GM12878 (cell line): ENCODE measurements at regions not wholly inside any gene's neighbourhood (a gene's known extent, or its start where the extent isn't known, plus 50 kb on each side); places are given as distances from the start of the nearest gene placed in this dataset.

Experiments
- ATAC-seq: fragments of 200-7000 bp; cut with Tn5 transposase; 3 replicates; pipeline ENCODE4 v1.9.1; 2020; ENCODE audit warnings: mild to moderate bottlenecking, moderate library complexity
- BruUV-seq: library from RNA; stranded (reverse); fragments of 400-500 nt; replicated peaks from 2 replicates; lab custom pipeline; 2021; lab: Mats Ljungman, UMichigan
- CTCF ChIA-PET: fragments of 300-600 bp; sonication (Branson Sonifier 250); formaldehyde crosslinking; extraction: SDS; loops from one replicate; lab custom pipeline; 2021; ENCODE audit warnings: inconsistent platforms; lab: Yijun Ruan, JAX
- POLR2A ChIA-PET: fragments of 350-600 bp; formaldehyde crosslinking; extraction: SDS; loops from one replicate; lab custom pipeline; 2021; ENCODE audit warnings: inconsistent platforms; lab: Charles Lee
- RAD21 ChIA-PET: fragments of 300-600 bp; sonication (Branson Sonifier 250); formaldehyde crosslinking; loops from one replicate; lab custom pipeline; 2023; ENCODE audit warnings: antibody characterized with exemption; ENCODE audit not compliant: unreplicated experiment; lab: Charles Lee
- SMC1A ChIA-PET: fragments of 300-600 bp; sonication (Branson Sonifier 250); formaldehyde crosslinking; loops from one replicate; lab custom pipeline; 2023; ENCODE audit not compliant: unreplicated experiment, uncharacterized antibody; lab: Charles Lee
- DNase-seq: peaks from one replicate; pipeline ENCODE4 v3.0.0-alpha.2; 2011; ENCODE audit warnings: low read depth, low spot score
- FAIRE-seq: peaks from 3 replicates; lab custom pipeline; 2011; peaks lifted over from hg19 to GRCh38; lab: Jason Lieb, UNC
- H2AFZ ChIP-seq: 2 replicates; pipeline ENCODE4 v1.6.0; 2011; ENCODE audit warnings: low read depth, low read length, control low read depth; ENCODE audit not compliant: control insufficient read depth
- H3K27ac ChIP-seq: 2 replicates; pipeline ENCODE4 v1.5.1; 2011; ENCODE audit warnings: control low read depth; ENCODE audit not compliant: control insufficient read depth, insufficient read depth
- H3K27me3 ChIP-seq, 2 experiments: replicated peaks in 1 of 2; 2 replicates each; pipeline versions ENCODE4 v1.6.0 to v1.6.1; 2011; ENCODE audit warnings: low read length in 1 of 2; ENCODE audit not compliant: control insufficient read depth in 2 of 2, insufficient read depth in 2 of 2
- H3K36me3 ChIP-seq, 2 experiments: 2 replicates each; pipeline ENCODE4 v1.5.1; 2011; ENCODE audit warnings: low read length in 1 of 2; ENCODE audit not compliant: control insufficient read depth in 2 of 2, insufficient read depth in 2 of 2
- H3K4me1 ChIP-seq: 2 replicates; pipeline ENCODE4 v1.6.1; 2011; ENCODE audit warnings: mild to moderate bottlenecking, low read length, moderate library complexity, mixed read lengths; ENCODE audit not compliant: control insufficient read depth, insufficient read depth
- H3K4me2 ChIP-seq: 2 replicates; pipeline ENCODE4 v1.6.0; 2011; ENCODE audit warnings: control low read depth; ENCODE audit not compliant: control insufficient read depth, insufficient read depth
- H3K4me3 ChIP-seq: fragments of 200-600 bp; sonication (generic); 2 replicates; pipeline ENCODE4 v1.5.1; 2016
- H3K79me2 ChIP-seq: 2 replicates; pipeline ENCODE4 v1.6.0; 2011; ENCODE audit warnings: low read length; ENCODE audit not compliant: control insufficient read depth, insufficient read depth
- H3K9ac ChIP-seq: 2 replicates; pipeline ENCODE4 v1.8.0; 2011; ENCODE audit warnings: low read length, control low read depth, mixed read lengths; ENCODE audit not compliant: control insufficient read depth, insufficient read depth
- H3K9me3 ChIP-seq: replicated peaks from 3 replicates; pipeline ENCODE4 v1.5.1; 2011; ENCODE audit warnings: mild to moderate bottlenecking, low read length; ENCODE audit not compliant: control insufficient read depth, insufficient read depth
- H4K20me1 ChIP-seq: 2 replicates; pipeline ENCODE4 v1.6.0; 2011; ENCODE audit not compliant: control insufficient read depth, insufficient read depth
- BCLAF1 ChIP-seq: fragments of 450-650 bp; IDR thresholded peaks from 2 replicates; pipeline ENCODE4 v1.6.1; 2017; ENCODE audit warnings: antibody characterized with exemption, mild to moderate bottlenecking, moderate library complexity
- FOS ChIP-seq: IDR thresholded peaks from 3 replicates; pipeline ENCODE4 v1.6.1; 2011; ENCODE audit warnings: borderline replicate concordance; ENCODE audit not compliant: insufficient read length; ENCODE audit errors: extremely low read depth
- HDAC6 ChIP-seq: fragments of 200-600 bp; sonication (generic); IDR thresholded peaks from one replicate; pipeline ENCODE4 v1.8.0; 2017; ENCODE audit warnings: antibody characterized with exemption; ENCODE audit not compliant: unreplicated experiment
- PML ChIP-seq: IDR thresholded peaks from 2 replicates; pipeline ENCODE4 v1.6.1; 2012; ENCODE audit warnings: low read length, inconsistent platforms
- POLR2AphosphoS5 ChIP-seq: IDR thresholded peaks from 2 replicates; pipeline ENCODE4 v1.6.1; 2011; ENCODE audit warnings: mild to moderate bottlenecking, low read length, inconsistent platforms
- STAT1 ChIP-seq: fragments of 450-650 bp; conservative IDR thresholded peaks from 2 replicates; pipeline ENCODE4 v1.6.1; 2014; ENCODE audit warnings: antibody characterized with exemption, mild to moderate bottlenecking
- ZSCAN29 ChIP-seq: fragments of 450-650 bp; IDR thresholded peaks from 2 replicates; pipeline ENCODE4 v1.6.1; 2017; ENCODE audit warnings: mild to moderate bottlenecking, moderate library complexity
- WGBS: methylation state at CpG from one replicate; pipeline ENCODE4 v1.1.6; 2016; ENCODE audit warnings: low lambda C conversion rate; ENCODE audit not compliant: insufficient replicate concordance, insufficient coverage; ENCODE audit errors: missing lambda C conversion rate; 5-methylcytosine and 5-hydroxymethylcytosine counted together
- in situ Hi-C: fragments of 300-500 bp; cut with MboI; formaldehyde crosslinking; loops from 9 replicates; pipeline ENCODE4 v1.14.3; 2018; ENCODE audit warnings: mixed read lengths
- intact Hi-C: fragments of 100-400 bp; cut with micrococcal nuclease; formaldehyde crosslinking; loops from one replicate; pipeline ENCODE4 v1.14.2; 2022; ENCODE audit not compliant: unreplicated experiment

GRCh38 chr10:93236393-93237040 lies 162.8 kb downstream of the CYP26A1 start:
- ChIA-PET CTCF (no interaction called here), RAD21 (no interaction called here)
- H3K27me3 ChIP-seq = peaks cover 0 to 3% of the 10 kb centered on the region in 2 experiments; a peak in 3 of 4 replicates
- H3K79me2 ChIP-seq = no peaks in the 10 kb centered on the region
- no peak overlapping the region for H3K9ac ChIP-seq
- intact Hi-C loops = no loop called here
- H3K9me3 ChIP-seq = no peaks in the 10 kb centered on the region; the same call in 2 of the 3 replicates
- 0% methylated on average over 4 of the region's 4 CpGs for WGBS
- no peaks in the 10 kb centered on the region for H3K36me3 ChIP-seq
- TF ChIP-seq PML (no peak), BCLAF1 (no peak), STAT1 (no peak), FOS (no peak), POLR2AphosphoS5 (no peak), ZSCAN29 (no peak), HDAC6 (no peak)
- TF ChIP-seq, all 136 proteins: peak for 0
- no peak overlapping the region for H3K27ac ChIP-seq
- in situ Hi-C loops = no loop called here
- ChIA-PET SMC1A (interaction anchor here (0.8 to 1.3 kb wide), 2 partner anchors 9 to 29 kb away, joined by 3 read pairs; no protein-coding TSS in a partner anchor), POLR2A (no interaction called here)
- H2AFZ ChIP-seq = no peak overlapping the region
- FAIRE-seq = no peak
- no peak for DNase-seq
- no peaks in the 10 kb centered on the region for H3K4me1 ChIP-seq
- no peaks in the 10 kb centered on the region for H4K20me1 ChIP-seq
- ATAC-seq = no peak
- no peak overlapping the region for H3K4me3 ChIP-seq
- no peak overlapping the region for H3K4me2 ChIP-seq
- no TSS peak for BruUV-seq
